HK-2 (cell line): ENCODE measurements at regions not wholly inside any gene's neighbourhood (a gene's known extent, or its start where the extent isn't known, plus 50 kb on each side); places are given as distances from the start of the nearest gene placed in this dataset.
"Not testable (repeated sequence)": the region's sequence is repeated elsewhere in the genome, so short reads cannot be mapped to it uniquely, and the experiment has no call there.

Experiments
- DNase-seq: peaks from one replicate; pipeline ENCODE4 v3.0.0-alpha.2; 2018; ENCODE audit not compliant: unreplicated experiment

- DNase-seq: no peak
Measured at GRCh38 chr4:55251342-55251741, 94.7 kb upstream of the SRD5A3 start.

GRCh38 chr4:55251896-55252295 lies 94.1 kb upstream of the SRD5A3 start:
- no peak for DNase-seq

- no peak for DNase-seq
Measured at GRCh38 chr4:55253948-55254593, 92.0 kb upstream of the SRD5A3 start.

- DNase-seq: no peak
Measured at GRCh38 chr4:55255179-55255578, 90.9 kb upstream of the SRD5A3 start.

- DNase-seq: no peak
Measured at GRCh38 chr4:55256787-55257186, 89.3 kb upstream of the SRD5A3 start.

- no peak for DNase-seq
Measured at GRCh38 chr4:55258152-55258865, 87.7 kb upstream of the SRD5A3 start.

GRCh38 chr4:55259294-55259693 lies 86.7 kb upstream of the SRD5A3 start:
- no peak for DNase-seq

GRCh38 chr4:55269470-55269869 lies 76.6 kb upstream of the SRD5A3 start:
- DNase-seq: no peak

GRCh38 chr4:55269995-55270394 lies 76.0 kb upstream of the SRD5A3 start:
- no peak for DNase-seq

- DNase-seq: no peak
Measured at GRCh38 chr4:55270481-55270880, 75.6 kb upstream of the SRD5A3 start.

- DNase-seq: no peak
Measured at GRCh38 chr4:55272102-55272501, 73.9 kb upstream of the SRD5A3 start.

- DNase-seq: no peak
Measured at GRCh38 chr4:55272589-55272988, 73.5 kb upstream of the SRD5A3 start.

- DNase-seq: no peak
Measured at GRCh38 chr4:55277011-55277410, 69.0 kb upstream of the SRD5A3 start.

- no peak for DNase-seq
Measured at GRCh38 chr4:55278316-55278715, 67.7 kb upstream of the SRD5A3 start.

GRCh38 chr4:55280474-55280873 lies 65.6 kb upstream of the SRD5A3 start:
- DNase-seq: not testable (repeated sequence)

GRCh38 chr4:55281118-55281683 lies 64.8 kb upstream of the SRD5A3 start:
- DNase-seq: not testable (repeated sequence)

GRCh38 chr4:55284331-55284730 lies 61.7 kb upstream of the SRD5A3 start:
- no peak for DNase-seq

- DNase-seq: no peak
Measured at GRCh38 chr4:55291227-55291640, 54.8 kb upstream of the SRD5A3 start.

GRCh38 chr4:55296096-55296495 lies 49.9 kb upstream of the SRD5A3 start:
- no peak for DNase-seq
